ENCODE measurements at regions not wholly inside any gene's neighbourhood (a gene's known extent, or its start where the extent isn't known, plus 50 kb on each side); places are given as distances from the start of the nearest gene placed in this dataset.

DNA sequence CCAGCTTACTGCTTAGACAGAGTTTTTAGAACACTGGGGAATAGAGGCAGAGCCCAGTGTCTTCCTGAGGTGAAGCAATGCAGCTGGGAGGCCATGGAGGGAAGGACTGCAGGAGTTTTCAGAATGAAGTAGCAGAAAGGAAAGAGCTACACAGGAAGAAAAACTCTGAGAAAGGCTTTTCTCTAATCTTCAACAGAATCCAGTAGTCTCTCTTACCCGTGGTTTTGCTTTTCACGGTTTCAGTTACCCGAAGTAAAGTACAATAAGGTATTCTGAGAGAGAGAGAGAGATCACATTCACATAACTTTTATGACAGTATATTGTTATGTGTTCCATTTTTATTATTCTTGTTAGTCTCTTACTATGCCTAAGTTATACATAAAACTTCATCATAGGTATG, 761.6 kb downstream of the BCL11B start:
- no peak for DNase-seq

DNA sequence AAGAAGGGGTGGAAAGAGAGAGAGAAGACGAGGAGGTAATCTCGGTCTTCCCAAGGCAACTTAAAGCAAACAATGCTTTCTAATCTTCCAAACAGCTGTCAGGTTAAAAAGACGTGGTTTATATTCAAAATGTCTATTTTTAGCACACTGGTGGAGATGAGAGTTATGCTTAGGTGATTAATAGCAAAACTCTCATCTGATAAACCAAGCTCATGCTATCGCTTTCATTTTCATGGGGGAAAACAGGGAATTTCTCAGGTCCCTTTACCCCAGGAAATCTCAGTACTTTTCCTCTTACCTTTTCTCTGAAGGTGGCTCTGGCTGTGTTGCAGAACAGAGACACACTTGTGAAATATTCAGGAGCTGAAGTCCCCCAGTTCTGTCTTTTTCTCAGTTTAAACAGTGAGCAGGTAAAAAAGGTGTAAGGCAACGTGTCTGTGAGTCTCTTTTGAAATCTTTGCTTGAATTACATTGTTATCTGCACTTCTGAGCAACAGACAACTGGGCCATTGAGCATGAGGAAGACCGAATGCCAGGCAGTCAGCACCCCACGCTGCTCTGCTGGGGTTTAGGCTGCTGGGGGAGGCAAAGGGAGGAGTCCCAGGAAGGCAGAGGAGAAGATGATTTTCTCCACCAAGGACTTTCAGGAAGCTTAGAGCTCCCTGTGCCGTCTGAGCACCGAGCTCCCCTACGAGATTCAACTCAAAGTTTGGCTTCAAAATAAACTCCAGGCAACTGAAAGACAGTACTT, 759.3 kb downstream of the BCL11B start:
- no peak for DNase-seq

DNA sequence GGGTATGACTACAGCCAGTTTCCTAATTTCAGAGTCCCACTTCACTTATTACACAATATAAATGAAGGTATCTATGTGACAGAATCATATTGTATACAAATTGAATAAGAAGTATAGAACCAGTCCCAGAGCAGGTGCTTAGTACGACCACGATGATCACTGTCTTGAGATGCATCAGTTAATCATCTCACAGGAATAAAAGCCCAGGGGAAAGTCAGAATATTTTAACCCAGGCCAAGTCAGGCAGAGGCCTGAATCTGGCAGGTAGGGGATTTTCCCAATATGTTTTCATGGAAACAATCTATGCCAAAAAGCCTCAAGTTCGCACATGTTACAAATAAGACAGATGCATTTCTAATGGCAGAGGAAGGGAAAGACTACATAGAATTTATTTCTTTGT, 758.4 kb downstream of the BCL11B start:
- peak; percentile 15 for DNase-seq

DNA sequence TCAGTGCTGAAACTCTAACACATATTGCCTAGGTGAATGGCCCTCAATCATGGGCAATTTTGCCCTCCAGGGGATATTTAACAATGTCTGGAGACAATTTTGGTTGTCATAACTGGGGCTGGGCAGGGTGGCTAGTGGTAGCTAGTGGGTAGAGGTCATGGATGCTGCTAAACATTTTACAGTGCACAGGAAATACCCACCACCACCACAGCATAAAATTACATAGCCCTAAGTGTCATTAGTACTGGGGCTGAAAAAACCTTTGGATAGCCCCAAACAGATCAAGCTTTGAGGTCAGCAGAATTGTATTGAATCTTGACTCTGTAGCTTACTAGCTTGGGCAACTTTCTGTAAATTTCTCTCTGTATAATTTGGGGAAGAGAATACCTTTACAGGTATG, 758.0 kb downstream of the BCL11B start:
- no peak for DNase-seq

DNA sequence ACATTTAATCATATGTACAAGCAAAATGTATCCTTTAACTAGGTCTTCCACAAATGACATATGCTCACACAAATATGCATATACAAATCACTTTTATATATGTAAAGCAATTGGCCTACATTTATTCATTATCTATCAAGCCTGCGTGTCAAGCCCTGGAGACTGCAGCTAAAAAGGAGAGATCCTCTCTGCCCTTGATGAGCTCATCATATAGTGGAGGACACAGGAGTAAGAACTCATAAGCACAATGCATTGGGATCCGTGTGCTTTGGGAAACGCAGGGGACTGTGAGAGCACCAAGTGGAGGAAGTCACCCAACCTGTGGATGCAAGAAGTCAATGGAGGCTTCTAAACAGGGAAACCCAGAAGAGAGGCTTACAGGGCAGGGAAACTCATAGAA, 735.7 kb downstream of the BCL11B start:
- DNase-seq: no peak

DNA sequence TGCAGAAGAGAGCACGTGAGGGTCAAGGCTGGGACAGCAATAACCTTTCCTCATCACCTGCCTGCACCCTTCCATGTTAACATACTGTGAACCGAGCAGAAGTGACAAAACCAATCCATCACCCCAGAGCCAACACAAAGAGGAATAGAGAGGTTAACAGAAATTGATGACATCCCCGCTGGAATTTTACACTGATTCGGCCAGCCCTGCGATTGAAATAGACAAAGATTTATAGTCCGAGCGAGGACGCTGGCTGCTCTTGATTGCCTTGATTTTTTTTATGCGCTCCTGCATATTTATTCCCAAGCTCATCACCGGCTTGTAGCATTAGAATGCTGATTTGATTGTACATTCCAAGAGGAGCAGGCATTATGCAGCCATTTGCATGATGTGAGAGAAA, 729.7 kb downstream of the BCL11B start:
- no peak for DNase-seq

DNA sequence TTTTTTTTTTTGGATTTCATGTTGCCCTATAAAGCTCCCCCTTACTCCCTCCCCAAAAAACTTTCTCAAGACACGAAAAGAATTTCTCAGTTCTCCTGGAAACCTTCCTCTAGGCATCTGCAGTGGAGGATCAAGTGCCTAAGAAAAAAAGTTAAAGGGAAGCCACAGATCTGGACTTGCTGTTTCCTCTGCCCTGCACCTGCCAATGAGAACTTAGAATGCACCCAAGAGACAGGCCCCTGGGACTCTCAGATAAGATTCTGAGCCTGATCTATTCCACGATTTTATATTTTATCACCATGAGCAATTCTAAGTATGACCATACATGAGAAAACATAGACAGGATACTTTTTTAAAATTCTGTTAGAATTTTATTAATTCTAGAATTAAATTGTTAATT, 728.9 kb downstream of the BCL11B start:
- no peak for DNase-seq

DNA sequence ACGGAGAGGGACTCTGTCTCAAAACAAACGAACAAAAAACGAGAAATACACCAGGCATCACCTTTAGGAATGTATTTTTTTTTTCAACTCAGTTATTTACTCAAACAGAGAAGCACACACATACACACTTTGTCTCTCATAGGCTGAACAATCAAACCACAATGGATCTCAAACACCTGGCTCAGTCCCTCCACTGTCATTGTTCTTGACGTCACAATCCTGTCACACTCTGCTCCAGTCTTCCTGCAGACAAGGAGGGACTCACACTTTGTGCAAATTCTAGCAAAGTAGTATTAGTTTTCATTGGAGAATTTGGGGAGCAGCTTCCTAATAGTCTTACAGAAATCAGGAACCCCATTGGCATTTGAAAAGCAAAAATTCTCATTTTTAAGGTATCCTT, 727.8 kb downstream of the BCL11B start:
- DNase-seq: no peak

DNA sequence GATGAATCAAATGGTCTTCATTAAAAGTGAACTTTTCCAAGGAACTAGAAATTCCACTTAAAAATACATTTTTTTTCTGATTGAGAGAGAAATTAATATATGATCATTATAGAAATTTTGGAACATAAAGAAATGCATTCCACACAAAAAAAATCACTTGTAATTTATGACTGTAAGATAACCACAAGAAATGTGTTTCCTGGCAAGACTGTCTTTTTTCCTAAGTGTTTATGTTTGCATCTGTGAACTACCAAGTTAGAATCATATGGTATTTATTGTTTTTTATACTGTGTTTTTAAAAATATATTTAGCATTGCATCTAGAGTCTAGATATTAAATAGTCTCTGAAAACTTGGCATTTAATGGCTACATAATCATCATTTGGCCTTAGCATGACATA, 726.8 kb downstream of the BCL11B start:
- DNase-seq: peak; percentile 83

DNA sequence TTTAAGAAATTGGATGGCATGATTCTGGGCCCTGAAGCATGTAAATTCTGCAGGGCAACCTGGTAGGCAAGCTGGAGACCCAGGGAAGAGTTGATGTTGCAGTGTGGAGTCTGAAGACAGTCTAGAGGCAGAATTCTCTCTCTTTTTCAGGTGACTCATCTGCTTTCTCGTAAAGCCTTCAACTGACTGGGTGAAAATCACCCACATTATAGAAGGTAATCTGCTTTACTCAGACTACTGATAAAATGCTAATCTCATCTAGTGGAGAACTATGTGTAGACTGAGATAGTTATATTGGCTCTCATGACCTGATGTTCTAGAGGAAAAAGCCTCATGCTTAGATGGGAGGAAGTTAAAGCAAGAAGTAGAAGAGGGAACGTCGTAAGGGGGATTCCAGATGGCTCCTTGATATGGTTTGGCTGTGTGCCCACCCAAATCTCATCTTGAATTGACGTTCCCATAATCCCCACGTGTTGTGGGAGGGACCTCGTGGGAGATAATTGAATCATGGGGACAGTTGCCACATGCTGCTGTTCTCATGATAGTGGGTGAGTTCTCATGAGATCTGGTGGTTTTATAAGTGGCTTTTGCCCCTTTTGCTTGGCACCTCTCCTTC, 723.8 kb downstream of the BCL11B start:
- no peak for DNase-seq

DNA sequence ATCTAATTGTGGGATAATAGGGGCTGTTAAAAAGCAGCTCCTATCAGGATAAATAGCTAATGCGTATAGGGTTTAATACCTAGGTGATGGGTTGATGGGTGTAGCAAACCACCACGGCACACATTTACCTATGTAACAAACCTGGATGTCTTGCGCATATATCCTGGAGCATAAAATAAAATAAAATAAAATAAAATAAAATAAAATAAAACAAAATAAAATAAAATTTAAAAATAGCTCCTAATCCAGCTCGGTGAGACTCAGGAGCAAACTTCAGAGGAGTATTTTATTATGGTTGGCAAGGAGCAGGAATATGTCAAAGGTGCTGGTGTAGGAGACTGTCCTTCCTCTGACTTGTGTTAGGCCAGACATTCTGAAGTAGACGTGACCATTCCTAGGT, 721.0 kb downstream of the BCL11B start:
- DNase-seq: no peak

DNA sequence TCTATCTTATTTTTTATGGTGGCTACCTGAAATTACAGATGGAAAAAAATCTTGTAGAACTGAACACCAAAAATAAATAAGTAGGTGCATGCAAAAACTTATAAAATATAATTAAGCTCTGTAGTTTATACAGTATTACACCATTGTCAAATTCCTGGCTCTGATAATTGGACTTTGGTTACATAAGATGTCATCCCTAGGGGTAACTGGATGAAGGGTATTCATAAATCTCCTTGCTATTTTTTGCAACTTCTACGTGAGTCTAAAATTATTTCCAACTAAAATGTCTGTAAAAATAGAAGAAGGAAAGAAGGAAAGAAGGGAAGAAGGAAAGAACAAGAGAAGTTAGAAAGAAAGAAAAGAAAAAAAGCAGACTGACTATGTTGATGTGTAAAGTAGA, 716.6 kb downstream of the BCL11B start:
- no peak for DNase-seq

DNA sequence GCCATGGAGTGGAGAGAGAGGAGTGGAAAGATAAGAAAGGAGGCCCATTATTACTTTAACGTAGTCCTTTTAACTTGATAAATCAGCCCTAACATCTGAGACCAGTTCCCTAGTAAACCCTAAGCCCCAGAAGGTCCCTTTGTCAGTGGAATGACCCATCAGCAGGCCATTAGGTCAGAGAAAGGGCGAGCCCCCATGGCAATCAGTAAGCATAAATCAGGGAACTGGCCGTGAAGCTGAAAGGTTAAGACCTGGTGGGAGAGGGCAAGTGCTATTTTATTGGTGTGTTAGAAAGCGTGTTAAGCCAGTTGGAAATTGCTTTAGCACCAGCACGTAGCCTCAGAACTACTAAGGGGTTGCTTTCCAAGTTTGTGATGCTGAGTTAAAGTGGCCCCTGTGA, 708.0 kb downstream of the BCL11B start:
- no peak for DNase-seq

DNA sequence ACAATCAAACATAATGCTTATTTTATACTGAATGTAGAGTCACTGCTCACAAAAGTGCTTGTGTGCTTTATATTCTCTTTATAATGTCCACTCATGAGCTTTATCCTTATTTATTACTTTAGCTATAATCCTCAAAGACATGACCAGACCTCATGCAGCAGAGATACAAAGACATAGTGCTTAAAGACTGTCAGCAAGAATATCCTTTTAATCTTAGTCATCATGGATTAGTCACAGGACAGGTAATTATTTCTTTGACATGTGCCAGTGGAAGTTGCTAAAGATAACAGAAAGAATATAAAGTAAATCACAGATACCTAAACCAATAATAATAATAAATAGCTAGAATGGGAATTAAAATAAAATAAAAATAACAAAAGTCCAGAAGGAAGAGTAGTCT, 707.5 kb downstream of the BCL11B start:
- no peak for DNase-seq

DNA sequence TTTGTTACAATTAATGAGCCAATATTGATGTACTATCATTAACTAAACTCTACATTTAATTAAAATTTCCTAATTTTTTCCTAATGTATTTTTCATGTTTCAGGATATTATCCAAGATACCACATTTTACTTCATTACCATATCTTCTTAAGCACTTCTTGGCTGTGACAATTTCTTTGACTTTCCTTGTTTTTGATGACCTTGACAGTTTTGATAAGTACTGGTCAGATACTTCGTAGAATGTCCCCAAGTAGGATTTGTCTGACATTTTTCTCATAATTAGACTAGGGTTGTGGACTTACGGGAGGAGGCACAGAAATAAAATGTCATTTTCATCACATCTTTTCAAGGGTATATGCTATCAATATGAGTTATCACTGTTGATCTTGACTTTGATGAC, 700.9 kb downstream of the BCL11B start:
- DNase-seq: no peak

DNA sequence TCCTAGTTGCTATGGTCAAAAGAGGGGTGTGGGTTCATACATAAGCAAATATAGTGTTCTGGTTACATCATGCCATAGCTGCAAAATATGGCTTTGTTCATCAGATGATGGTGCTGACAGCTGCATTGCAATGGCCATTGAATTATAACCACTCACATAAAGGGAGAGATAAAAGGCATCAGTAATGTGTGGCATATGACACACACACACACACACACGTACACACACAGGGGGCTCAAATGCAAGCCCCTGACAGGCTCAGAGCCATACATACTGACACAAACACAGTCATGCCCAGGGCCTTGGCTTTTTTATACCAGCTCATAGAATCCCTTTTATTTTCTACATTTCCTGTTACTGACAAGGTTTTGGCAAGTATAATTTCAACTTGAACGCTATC, 698.9 kb downstream of the BCL11B start:
- peak; percentile 89 for DNase-seq

DNA sequence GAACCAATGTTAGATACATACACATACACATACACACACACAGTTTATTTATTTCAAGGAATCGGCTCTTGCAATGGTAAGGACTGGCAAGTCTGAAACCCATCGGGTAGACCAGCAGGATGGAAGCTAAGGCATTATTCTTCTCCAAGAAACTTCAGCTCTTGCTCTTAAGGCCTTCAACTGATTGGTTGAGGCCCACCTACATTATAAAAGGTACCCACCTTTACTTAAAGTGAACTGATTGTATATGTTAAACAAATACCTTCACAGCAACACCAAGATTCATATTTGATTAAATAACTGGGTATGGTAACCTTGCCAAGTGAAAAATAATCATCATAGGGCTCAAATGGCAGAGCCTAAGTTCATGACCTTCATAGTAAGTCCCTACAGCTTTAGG, 695.5 kb downstream of the BCL11B start:
- DNase-seq: no peak

DNA sequence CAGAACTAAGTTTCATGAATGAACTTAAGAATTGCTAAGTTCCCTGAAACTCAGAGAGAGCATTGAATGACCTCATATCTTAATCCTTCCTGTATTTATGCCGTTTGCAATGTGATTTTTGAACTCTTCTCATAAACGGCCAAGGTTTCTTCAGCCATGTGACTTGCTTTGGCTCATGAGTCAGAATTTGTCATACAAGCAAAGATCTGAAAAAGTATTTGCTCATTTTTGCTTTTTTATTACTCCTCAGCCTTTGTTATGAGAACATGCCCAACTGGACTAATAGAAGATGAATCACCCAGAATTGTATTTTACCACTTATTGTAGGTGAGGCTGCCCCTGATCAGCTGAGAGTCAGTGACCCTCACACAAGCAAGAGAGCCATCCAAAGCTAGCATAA, 693.8 kb downstream of the BCL11B start:
- DNase-seq: no peak

DNA sequence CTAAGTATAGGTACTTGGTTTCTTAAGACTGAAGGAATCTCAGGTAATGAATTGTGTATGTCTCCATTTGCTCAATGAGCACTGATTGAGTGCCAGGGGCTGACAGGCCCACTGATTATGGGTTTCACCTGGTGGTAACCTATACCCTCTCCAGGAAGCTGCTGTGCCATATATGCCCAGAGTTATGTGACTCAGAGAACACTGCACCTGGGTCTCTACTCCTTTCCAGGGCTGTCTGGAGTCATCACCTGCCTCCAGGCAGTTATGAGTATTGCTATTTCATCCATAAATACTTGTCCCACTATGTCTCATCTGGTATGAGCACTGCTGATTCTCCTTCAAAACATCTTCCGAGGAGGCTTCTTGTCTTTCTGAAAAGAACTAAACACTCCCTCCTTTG, 692.9 kb downstream of the BCL11B start:
- no peak for DNase-seq

DNA sequence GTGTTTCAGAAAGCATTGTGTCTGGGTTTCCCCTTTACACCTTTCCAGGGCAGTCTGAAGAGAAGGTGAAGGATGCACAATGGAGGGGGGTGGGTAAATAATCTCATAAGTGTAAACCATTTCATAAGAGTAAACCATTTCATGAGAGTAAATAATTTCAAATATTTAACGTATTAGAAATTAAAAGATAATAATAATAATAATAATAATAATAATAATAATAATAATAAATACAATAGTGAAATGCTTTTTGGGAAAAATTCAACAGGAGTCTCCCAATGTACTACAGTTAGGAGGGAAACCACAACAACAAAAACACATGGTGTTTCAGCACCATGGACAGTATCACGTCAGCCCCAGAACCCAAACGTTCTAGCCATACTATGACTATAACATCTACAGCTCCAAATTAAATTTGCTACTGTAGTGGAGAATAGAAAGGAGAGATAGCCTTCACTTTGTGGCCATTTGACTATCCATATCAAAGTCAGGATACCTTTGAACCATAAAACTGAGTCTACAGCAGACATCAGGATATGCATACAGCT, 691.8 kb downstream of the BCL11B start:
- DNase-seq: no peak

DNA sequence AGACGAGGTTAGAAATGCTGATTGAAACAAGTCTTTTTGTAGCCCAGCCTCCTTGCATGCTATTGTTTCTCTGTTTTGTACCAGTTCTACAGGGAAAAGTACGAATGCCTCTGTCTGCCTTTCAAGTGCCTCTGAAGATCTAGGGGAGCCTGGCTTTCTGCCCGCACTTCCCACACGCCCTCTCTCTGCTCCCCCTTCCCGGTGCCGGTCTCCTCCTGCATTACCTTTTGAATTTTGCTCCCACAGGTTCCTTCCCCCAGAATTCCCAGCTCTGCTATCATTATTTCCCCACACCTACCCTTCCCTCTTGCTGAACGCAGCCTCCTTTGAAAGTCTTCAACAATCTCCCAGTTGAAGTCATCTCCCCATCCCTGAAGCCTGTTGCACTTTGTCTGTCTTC, 689.7 kb downstream of the BCL11B start:
- no peak for DNase-seq

DNA sequence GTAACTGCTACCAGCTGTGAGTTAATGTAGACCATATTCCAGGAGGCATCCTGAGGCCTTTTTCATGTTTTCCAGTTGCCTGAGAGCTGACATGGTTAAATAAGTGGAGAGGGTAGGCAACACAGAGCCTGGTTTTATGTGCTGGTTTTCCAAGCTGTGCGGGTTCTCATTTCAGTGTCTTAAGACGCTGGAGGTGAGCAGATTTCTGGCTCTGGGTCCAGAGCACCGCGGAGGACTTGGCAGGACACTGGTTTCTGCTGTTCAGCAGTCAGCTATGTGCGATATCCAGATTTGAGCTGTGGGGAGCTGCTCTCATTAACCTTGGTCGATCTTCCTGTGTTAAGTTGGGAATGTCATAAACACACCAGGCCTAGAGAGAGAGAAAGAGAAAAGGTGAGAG, 680.8 kb downstream of the BCL11B start:
- no peak for DNase-seq

DNA sequence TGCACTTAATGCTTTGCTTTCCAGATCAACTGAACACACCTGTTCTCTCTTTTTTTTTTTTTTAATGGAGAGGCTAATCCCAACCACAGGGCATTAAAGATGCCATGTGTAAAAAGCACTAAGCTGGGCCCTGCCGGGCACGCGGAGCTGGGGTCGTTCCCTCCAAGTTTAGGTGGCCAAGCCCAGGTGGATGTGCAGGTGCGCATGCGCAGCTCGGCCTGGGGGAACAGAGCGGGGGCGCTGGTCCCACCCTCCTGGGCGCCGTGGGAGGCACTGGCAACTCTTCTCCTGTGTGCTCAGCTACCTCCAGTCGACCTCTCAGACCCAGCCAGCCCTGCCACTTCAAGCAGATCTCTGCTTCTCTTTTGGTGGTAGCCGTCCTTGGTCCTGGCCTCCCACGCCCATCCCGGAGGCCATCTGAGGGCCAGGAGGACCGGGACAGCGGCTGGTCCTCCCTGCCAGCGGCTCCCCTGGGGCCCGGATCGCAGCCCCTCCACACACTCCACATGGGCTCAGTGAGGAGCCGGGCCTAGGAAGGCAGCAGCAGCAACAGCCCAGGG, 679.3 kb downstream of the BCL11B start:
- DNase-seq: no peak

DNA sequence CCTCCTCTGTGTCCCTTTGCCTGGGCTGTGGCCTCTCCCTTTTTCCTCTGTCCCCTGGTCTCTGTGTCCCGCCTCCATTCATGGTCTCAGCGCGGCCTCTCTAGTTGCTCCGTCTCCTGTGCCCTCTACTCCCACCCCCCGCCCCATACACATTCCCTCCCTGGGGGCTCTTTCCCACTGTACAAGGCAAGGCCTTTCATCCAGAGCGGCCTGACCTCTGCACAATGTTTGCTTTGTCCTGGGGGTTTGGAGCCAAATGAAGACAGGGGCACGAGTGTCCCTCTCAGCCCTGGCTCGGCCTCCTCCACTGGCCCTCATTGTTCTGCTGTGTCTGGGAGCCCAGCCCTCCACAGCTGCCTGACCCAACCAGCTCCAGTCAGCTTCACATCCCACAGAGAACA, 678.6 kb downstream of the BCL11B start:
- peak; percentile 12 for DNase-seq
